Loucy (cell line): ENCODE measurements at regions not wholly inside any gene's neighbourhood (a gene's known extent, or its start where the extent isn't known, plus 50 kb on each side); places are given as distances from the start of the nearest gene placed in this dataset.

Source experiments
- H2AFZ ChIP-seq: fragments of 200-600 bp; sonication (generic); 2 replicates; pipeline ENCODE4 v1.6.0; 2016; ENCODE audit warnings: antibody characterized with exemption, mild to moderate bottlenecking, low read length, moderate library complexity
- H3F3A ChIP-seq: fragments of 200-600 bp; 2 replicates; pipeline ENCODE4 v1.6.0; 2016; ENCODE audit warnings: antibody characterized with exemption, low read depth, mild to moderate bottlenecking
- H3K27me3 ChIP-seq: fragments of 200-600 bp; sonication (generic); 2 replicates; pipeline ENCODE4 v1.6.1; 2014; ENCODE audit warnings: low read length, mild to moderate bottlenecking; ENCODE audit not compliant: insufficient read depth, poor library complexity, severe bottlenecking
- H3K36me3 ChIP-seq: fragments of 200-600 bp; sonication (generic); 2 replicates; pipeline ENCODE4 v1.6.1; 2016; ENCODE audit warnings: low read length; ENCODE audit not compliant: insufficient read depth
- H3K4me1 ChIP-seq: fragments of 200-600 bp; sonication (generic); 2 replicates; pipeline ENCODE4 v1.5.1; 2014; ENCODE audit warnings: low read length, mild to moderate bottlenecking; ENCODE audit not compliant: insufficient read depth, poor library complexity, severe bottlenecking
- H3K4me2 ChIP-seq: fragments of 200-600 bp; sonication (generic); 2 replicates; pipeline ENCODE4 v1.6.0; 2014; ENCODE audit warnings: antibody characterized with exemption, low read length, low read depth, mild to moderate bottlenecking; ENCODE audit not compliant: poor library complexity, severe bottlenecking
- H3K4me3 ChIP-seq: fragments of 200-600 bp; sonication (generic); 2 replicates; pipeline ENCODE4 v1.5.1; 2014; ENCODE audit warnings: low read length, mild to moderate bottlenecking, mixed read lengths; ENCODE audit not compliant: poor library complexity, severe bottlenecking
- H3K79me2 ChIP-seq: fragments of 200-600 bp; sonication (generic); 2 replicates; pipeline ENCODE4 v1.6.1; 2014; ENCODE audit warnings: low read length; ENCODE audit not compliant: insufficient read depth
- H3K9ac ChIP-seq: fragments of 200-600 bp; sonication (generic); 2 replicates; pipeline ENCODE4 v1.6.0; 2014; ENCODE audit warnings: mild to moderate bottlenecking, low read depth, low read length, moderate library complexity; ENCODE audit not compliant: poor library complexity, severe bottlenecking
- H3K9me2 ChIP-seq: fragments of 200-600 bp; sonication (generic); replicated peaks from 2 replicates; pipeline ENCODE4 v1.6.1; 2016; ENCODE audit warnings: low read depth, low read length, mixed read lengths
- H3K9me3 ChIP-seq: fragments of 200-600 bp; sonication (generic); 2 replicates; pipeline ENCODE4 v1.6.1; 2014; ENCODE audit warnings: mild to moderate bottlenecking, antibody characterized with exemption, low read length, low read depth; ENCODE audit not compliant: insufficient read depth
- H4K20me1 ChIP-seq: fragments of 200-600 bp; sonication (generic); 2 replicates; pipeline ENCODE4 v1.6.0; 2014; ENCODE audit warnings: antibody characterized with exemption, low read length, mild to moderate bottlenecking; ENCODE audit not compliant: insufficient read depth, poor library complexity, severe bottlenecking
- CTCF ChIP-seq: fragments of 200-600 bp; sonication (generic); conservative IDR thresholded peaks from 2 replicates; pipeline ENCODE4 v1.5.1; 2014; ENCODE audit warnings: mild to moderate bottlenecking, antibody characterized with exemption, low read length
- EZH2phosphoT487 ChIP-seq: fragments of 200-600 bp; IDR thresholded peaks from 2 replicates; pipeline ENCODE4 v1.6.1; 2018; ENCODE audit warnings: antibody characterized with exemption, mild to moderate bottlenecking, moderate library complexity, borderline replicate concordance

- H3K9ac ChIP-seq = no peak overlapping the region
- no peaks in the 10 kb centered on the region for H3K9me3 ChIP-seq
- H4K20me1 ChIP-seq = no peaks in the 10 kb centered on the region
- no peak for TF ChIP-seq CTCF
- no peak for TF ChIP-seq EZH2phosphoT487
- no peak overlapping the region for H2AFZ ChIP-seq
- H3K27me3 ChIP-seq = no peaks in the 10 kb centered on the region
- no peak overlapping the region for H3K4me3 ChIP-seq
- no peaks in the 10 kb centered on the region for H3K4me1 ChIP-seq
- H3K9me2 ChIP-seq = no peaks in the 10 kb centered on the region
- no peaks in the 10 kb centered on the region for H3K36me3 ChIP-seq
- no peaks in the 10 kb centered on the region for H3K79me2 ChIP-seq
- H3K4me2 ChIP-seq = no peak overlapping the region
- H3F3A ChIP-seq = no peaks in the 10 kb centered on the region
These were observed 320.7 kb upstream of the HNRNPA3 start for GRCh38 chr2:176891857-176892256.

GRCh38 chr2:176892676-176893226, 319.8 kb upstream of the HNRNPA3 start:
- no peaks in the 10 kb centered on the region for H3K9me3 ChIP-seq
- no peaks in the 10 kb centered on the region for H3K9me2 ChIP-seq
- no peaks in the 10 kb centered on the region for H3K36me3 ChIP-seq
- H2AFZ ChIP-seq = no peak overlapping the region
- no peak overlapping the region for H3K9ac ChIP-seq
- H3K4me2 ChIP-seq = no peak overlapping the region
- H4K20me1 ChIP-seq = no peaks in the 10 kb centered on the region
- no peaks in the 10 kb centered on the region for H3K27me3 ChIP-seq
- H3K4me3 ChIP-seq = no peak overlapping the region
- TF ChIP-seq EZH2phosphoT487 (no peak), CTCF (no peak)
- no peaks in the 10 kb centered on the region for H3F3A ChIP-seq
- H3K79me2 ChIP-seq = no peaks in the 10 kb centered on the region
- no peaks in the 10 kb centered on the region for H3K4me1 ChIP-seq

- no peaks in the 10 kb centered on the region for H3F3A ChIP-seq
- H3K79me2 ChIP-seq = no peaks in the 10 kb centered on the region
- H3K9me3 ChIP-seq = no peaks in the 10 kb centered on the region
- H2AFZ ChIP-seq = no peak overlapping the region
- no peak overlapping the region for H3K4me2 ChIP-seq
- no peaks in the 10 kb centered on the region for H3K36me3 ChIP-seq
- no peaks in the 10 kb centered on the region for H3K4me1 ChIP-seq
- TF ChIP-seq EZH2phosphoT487 (no peak), CTCF (no peak)
- no peaks in the 10 kb centered on the region for H4K20me1 ChIP-seq
- no peak overlapping the region for H3K9ac ChIP-seq
- no peak overlapping the region for H3K4me3 ChIP-seq
- no peaks in the 10 kb centered on the region for H3K27me3 ChIP-seq
- H3K9me2 ChIP-seq = no peaks in the 10 kb centered on the region
These were observed 317.4 kb upstream of the HNRNPA3 start for GRCh38 chr2:176895158-176895557.
